ENCODE measurements at regions not wholly inside any gene's neighbourhood (a gene's known extent, or its start where the extent isn't known, plus 50 kb on each side); places are given as distances from the start of the nearest gene placed in this dataset.

- TF ChIP-seq IRF1 (CRISPR knock-in tag; IDR thresholded peaks at IDR 0.05) (no peak), CREB1 (CRISPR knock-in tag; IDR thresholded peaks at IDR 0.05) (no peak), AFF4 (CRISPR knock-in tag; IDR thresholded peaks at IDR 0.05; ENCODE audit: borderline replicate concordance) (no peak), FOXK1 (CRISPR knock-in tag; IDR thresholded peaks at IDR 0.05) (no peak), CTCF (IDR thresholded peaks at IDR 0.05) (no peak), KAT7 (CRISPR knock-in tag; IDR thresholded peaks at IDR 0.05; ENCODE audit: borderline replicate concordance) (no peak), ZNF532 (CRISPR knock-in tag; IDR thresholded peaks at IDR 0.05; ENCODE audit: borderline replicate concordance) (no peak), CREM (CRISPR knock-in tag; IDR thresholded peaks at IDR 0.05) (no peak), PRRX2 (CRISPR knock-in tag; IDR thresholded peaks at IDR 0.05) (no peak)
These were observed 220.0 kb upstream of the BTBD3 start for GRCh38 chr20:11697646-11698045.
